Stimulated activated effector memory CD8-positive, alpha-beta T cell treated with anti-CD3 and anti-CD28 coated beads, Interleukin-12 subunit alpha, Interleukin-12 subunit beta, amount 100 ng/mL, for 72 hours (primary cell): ENCODE measurements at regions not wholly inside any gene's neighbourhood (a gene's known extent, or its start where the extent isn't known, plus 50 kb on each side); places are given as distances from the start of the nearest gene placed in this dataset.

ENCODE experiments used
- ATAC-seq: fragments of 150-1000 bp; cut with Tn5 transposase; 2 replicates; pipeline ENCODE4 v1.10.0; 2021
- DNase-seq, 2 donors: peaks; one replicate each; pipeline ENCODE4 v3.0.0; 2021 to 2022; ENCODE audit warnings: low spot score in 2 of 2
- H3K27ac Mint-ChIP-seq: one replicate; pipeline ENCODE4 v1.8.0; 2022; ENCODE audit warnings: mild to moderate bottlenecking, mixed read lengths
- H3K36me3 Mint-ChIP-seq: one replicate; pipeline ENCODE4 v1.8.0; 2022; ENCODE audit warnings: mild to moderate bottlenecking, mixed read lengths
- H3K4me1 Mint-ChIP-seq: one replicate; pipeline ENCODE4 v1.8.0; 2022; ENCODE audit warnings: mixed read lengths
- H3K4me3 Mint-ChIP-seq: one replicate; pipeline ENCODE4 v1.8.0; 2022; ENCODE audit warnings: mild to moderate bottlenecking, mixed read lengths
- H3K9me3 Mint-ChIP-seq: one replicate; pipeline ENCODE4 v1.8.0; 2022; ENCODE audit warnings: mixed read lengths

DNA sequence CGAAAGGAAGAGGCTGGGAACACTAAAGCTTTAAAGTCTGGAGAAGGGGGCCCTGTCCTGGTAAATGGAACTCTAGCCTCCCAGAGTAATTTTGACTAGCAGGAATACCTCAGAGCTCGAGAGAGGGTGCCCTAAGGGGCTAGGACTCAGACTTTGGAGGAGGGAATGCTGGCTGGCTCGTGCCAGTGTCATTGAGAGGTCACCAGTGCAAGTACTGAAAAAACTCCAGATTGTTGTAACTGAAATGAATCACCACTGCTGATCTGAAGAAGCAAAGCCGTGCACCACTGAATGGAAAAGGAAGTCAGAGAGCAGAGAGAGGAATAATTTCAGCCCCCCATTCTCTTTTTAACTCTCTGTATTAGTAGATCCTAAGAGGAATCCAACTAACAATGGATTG lies 690.2 kb downstream of the FAT4 start:
- DNase-seq = no peak
- H3K4me3 Mint-ChIP-seq = no peak overlapping the region
- no peaks in the 10 kb centered on the region for H3K36me3 Mint-ChIP-seq
- no peak overlapping the region for H3K27ac Mint-ChIP-seq
- no peak for ATAC-seq
- H3K9me3 Mint-ChIP-seq = peaks cover 15% of the 10 kb centered on the region
- H3K4me1 Mint-ChIP-seq = no peaks in the 10 kb centered on the region

DNA sequence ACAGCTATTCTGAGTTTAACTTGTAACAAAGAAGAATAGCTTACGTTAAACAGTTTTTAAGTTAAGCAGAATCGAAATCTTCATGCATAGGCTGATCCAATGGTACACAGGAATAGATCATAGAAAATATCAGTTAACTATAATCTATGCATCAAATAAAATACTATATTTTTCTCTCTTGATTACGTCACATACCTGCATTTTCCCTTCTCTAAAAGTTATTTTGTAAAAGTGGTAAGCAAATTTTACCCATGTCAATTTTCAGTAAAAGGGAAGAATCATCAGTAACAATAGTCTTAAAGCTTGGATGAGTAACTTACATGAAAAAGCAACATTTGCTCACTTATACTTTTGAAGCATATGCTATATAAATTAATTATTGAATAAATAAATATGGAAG lies 692.4 kb downstream of the FAT4 start:
- no peak for ATAC-seq
- DNase-seq = no peak
- no peaks in the 10 kb centered on the region for H3K4me1 Mint-ChIP-seq
- no peak overlapping the region for H3K27ac Mint-ChIP-seq
- H3K9me3 Mint-ChIP-seq = peaks cover 19% of the 10 kb centered on the region
- no peaks in the 10 kb centered on the region for H3K36me3 Mint-ChIP-seq
- H3K4me3 Mint-ChIP-seq = no peak overlapping the region

DNA sequence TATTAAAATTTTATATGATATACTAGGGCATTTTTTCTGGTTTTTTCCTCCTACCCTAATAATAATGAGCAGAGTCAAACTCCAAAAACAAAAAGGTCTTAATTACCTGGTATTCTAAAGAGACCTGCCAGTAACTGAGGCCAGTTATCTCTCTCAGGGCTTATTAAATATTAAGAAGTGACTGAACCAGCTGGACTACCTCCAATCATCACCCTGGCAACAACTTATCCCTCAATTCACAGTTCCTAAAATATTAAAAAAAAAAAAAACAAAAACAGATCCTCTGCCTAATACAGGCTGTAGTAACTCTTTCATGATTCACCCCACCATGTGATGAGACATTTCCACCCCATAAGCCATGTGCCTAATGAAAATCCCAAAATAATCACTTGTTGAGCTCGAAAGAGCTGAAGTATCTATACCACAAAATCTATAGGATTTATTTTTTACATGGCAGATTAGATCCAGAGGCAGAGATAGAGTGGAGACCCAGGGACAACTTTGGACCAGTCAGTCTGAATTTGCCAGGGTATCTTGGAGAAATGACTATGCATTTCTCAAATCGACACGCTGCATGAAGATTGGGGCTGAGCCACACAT lies 698.0 kb downstream of the FAT4 start:
- no peak overlapping the region for H3K4me3 Mint-ChIP-seq
- no peaks in the 10 kb centered on the region for H3K36me3 Mint-ChIP-seq
- H3K27ac Mint-ChIP-seq = no peak overlapping the region
- ATAC-seq (no peak), DNase-seq (no peak)
- peaks cover 16% of the 10 kb centered on the region for H3K9me3 Mint-ChIP-seq
- no peaks in the 10 kb centered on the region for H3K4me1 Mint-ChIP-seq

DNA sequence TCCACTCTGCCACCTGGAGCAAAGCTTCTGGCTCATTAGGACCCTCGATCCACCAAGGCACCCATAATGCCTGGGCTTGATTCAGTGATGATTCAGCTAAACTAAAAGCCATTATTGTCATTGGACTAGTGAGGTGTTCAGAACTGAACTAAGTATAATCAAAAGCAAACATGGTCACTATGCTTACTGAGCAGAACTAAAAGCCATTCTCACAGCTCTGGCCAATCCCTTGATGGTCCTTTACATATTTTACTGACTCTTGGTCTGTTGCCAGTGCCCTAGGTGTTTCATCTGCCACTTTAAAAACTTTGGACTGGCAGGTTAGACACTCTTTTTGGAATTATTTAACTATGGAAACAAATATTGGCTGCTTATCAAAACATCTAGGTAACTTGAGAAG lies 703.5 kb downstream of the FAT4 start:
- Mint-ChIP-seq H3K4me1 (no peaks in the 10 kb centered on the region), H3K36me3 (no peaks in the 10 kb centered on the region), H3K4me3 (no peak overlapping the region), H3K27ac (no peak overlapping the region), H3K9me3 (peaks cover 12% of the 10 kb centered on the region)
- ATAC-seq (no peak), DNase-seq (no peak)

DNA sequence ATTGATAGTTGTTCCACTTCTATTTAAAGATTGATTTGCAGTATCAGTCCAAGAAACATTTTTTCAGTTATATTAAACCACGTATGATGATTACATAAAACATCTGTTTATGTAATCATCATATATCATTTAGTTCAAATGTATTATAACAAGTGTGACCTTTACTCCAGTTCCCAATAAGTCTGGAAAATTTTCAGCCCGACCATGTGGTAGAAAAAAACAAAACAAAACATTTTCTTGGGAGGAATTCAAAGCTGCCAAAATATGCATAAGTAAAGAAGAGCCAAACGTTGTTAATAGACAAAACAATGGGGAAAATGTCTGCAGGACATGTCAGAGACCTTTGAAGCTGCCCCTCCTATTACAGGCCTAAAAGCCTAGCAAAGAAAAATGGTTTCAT lies 709.1 kb downstream of the FAT4 start:
- Mint-ChIP-seq H3K4me1 (no peaks in the 10 kb centered on the region), H3K36me3 (no peaks in the 10 kb centered on the region), H3K27ac (no peak overlapping the region), H3K4me3 (no peak overlapping the region), H3K9me3 (peaks cover 6% of the 10 kb centered on the region)
- DNase-seq (no peak), ATAC-seq (no peak)

DNA sequence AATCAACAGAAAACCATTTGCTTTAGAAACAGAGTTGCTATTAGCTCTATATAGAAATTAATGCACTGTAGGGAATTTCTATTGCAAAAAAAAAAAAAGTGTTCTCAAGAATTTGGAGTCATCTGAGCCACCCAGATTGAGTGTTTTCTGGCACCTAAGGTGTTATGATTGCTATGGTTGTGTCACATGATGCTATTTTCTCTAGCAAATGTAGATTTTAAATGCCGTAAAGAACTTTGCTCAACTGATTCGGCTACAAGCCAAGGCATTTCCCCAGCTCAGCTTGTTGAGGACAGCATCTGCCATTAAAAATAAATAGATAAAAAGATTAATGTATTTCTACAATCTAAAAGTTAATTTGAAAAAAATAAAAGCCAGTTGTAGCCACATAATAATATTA lies 712.8 kb downstream of the FAT4 start:
- Mint-ChIP-seq H3K4me3 (no peak overlapping the region), H3K4me1 (no peaks in the 10 kb centered on the region), H3K9me3 (peaks cover 5% of the 10 kb centered on the region), H3K36me3 (no peaks in the 10 kb centered on the region), H3K27ac (no peak overlapping the region)
- no peak for DNase-seq
- ATAC-seq = no peak

DNA sequence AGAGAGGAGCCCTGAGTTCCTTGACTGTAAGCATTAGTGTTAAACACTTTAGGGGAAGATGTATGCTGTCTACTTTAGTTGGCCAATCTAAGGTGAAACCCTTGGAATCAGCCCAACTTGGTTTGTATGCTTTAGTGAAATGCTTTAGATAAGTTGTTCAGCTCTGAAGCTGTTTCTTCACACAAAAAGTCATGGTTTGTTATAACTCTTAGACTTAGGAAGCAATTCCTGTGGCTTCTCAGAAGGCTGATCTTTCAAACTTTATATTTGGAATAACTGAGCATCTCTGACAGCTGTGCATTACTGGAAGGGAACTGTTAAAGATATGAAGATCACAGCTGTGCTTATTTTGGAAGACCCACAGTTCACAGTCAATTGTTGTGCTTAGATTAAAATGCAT lies 714.1 kb downstream of the FAT4 start:
- no peaks in the 10 kb centered on the region for H3K4me1 Mint-ChIP-seq
- DNase-seq (no peak), ATAC-seq (no peak)
- H3K4me3 Mint-ChIP-seq = no peak overlapping the region
- H3K36me3 Mint-ChIP-seq = no peaks in the 10 kb centered on the region
- no peak overlapping the region for H3K27ac Mint-ChIP-seq
- H3K9me3 Mint-ChIP-seq = peaks cover 8% of the 10 kb centered on the region

DNA sequence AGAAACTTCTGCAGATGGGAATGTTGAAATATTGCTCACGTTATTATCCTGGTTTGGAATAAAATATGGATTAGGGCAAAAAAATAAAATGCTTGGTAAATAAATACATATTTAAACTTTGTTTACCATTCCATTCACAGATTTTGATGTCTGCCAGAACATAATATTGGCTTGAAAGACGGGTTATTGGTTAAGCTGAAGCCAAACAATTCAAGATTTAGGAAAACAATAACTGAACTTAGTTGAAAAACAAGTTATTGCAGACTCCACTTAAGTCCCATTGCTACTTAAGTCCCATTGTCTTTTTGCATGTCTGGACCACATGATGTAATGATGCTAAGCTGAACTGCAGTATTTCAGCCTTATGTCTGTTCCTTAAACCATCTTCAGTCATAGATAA lies 722.5 kb downstream of the FAT4 start:
- no peak overlapping the region for H3K4me3 Mint-ChIP-seq
- H3K27ac Mint-ChIP-seq = no peak overlapping the region
- no peaks in the 10 kb centered on the region for H3K4me1 Mint-ChIP-seq
- peaks cover 8% of the 10 kb centered on the region for H3K9me3 Mint-ChIP-seq
- ATAC-seq (no peak), DNase-seq (no peak)
- H3K36me3 Mint-ChIP-seq = no peaks in the 10 kb centered on the region

DNA sequence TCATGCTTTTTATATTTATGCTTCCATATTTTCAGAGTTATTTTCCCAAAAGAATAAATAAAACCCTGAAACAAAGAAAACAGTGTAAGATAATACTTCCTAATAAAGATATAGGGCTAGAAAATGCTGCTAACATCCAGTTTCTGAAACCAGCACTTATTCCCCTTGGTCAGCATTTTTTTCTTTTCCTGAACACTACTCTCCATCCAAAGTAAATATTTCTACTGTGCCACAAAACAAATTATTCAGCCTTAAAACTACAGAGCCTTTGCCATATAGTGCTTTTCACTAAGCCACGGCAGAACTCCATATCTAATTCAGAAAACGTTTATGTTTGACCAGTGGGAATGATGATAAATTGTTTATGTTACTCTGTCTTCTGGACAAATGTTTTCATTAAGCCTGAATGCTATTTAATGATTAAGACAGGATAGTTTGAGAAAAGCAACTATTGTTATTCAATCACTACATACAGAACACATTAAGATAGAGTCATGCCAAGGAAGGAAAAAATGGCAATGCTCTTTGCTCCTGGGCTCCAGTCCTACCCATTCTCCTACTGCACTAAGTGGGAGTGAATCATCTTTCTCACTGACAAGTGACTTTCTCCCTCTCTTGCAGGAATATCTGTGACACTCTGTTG lies 723.9 kb downstream of the FAT4 start:
- no peaks in the 10 kb centered on the region for H3K36me3 Mint-ChIP-seq
- no peak overlapping the region for H3K4me3 Mint-ChIP-seq
- H3K27ac Mint-ChIP-seq = no peak overlapping the region
- ATAC-seq = no peak
- no peak for DNase-seq
- H3K9me3 Mint-ChIP-seq = peaks cover 8% of the 10 kb centered on the region
- H3K4me1 Mint-ChIP-seq = no peaks in the 10 kb centered on the region

DNA sequence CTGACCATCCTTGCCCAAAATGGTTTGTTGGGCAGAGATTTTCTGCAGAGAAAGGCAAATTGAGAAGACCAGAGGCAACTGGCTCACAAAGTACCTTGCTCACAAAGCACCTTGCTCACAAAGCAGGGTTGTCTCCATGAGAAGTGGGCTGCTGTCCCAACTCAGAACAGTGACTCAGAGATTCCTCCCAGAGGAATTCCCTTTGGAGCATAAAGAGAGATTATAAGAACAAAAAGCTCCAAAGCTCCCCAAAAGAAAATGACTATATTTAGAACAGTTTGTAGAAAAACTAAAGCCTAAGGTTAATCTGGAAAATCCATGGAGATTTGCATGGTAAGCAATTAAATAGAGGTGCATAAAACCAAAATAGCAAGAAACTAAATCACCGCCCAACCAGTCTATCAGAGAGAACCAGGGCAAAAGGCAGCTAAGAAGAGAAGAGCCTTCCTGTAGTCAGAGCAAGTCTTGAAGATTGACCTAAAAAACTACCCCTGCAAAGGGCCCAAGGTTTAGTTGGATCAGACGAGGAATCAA lies 731.4 kb downstream of the FAT4 start:
- DNase-seq = no peak
- H3K4me1 Mint-ChIP-seq = no peaks in the 10 kb centered on the region
- no peak for ATAC-seq

DNA sequence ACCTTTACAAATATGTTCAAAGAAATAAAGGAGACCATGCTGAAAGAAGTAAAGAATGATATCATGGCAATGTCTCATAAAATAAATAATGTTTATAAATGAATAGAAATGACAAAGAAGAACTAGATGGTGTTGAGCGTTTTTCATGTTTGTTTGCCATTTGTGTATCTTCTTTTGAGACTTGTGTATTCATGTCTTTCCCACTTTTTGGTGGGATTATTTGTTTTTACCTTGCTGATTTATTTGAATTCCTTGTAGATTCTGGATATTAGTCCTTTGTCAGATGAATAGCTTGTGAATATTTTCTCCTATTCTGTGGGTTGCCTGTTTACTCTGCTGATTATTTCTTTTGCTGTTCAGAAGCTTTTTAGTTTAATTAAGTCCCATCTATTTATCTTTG lies 732.4 kb downstream of the FAT4 start:
- DNase-seq (no peak), ATAC-seq (no peak)
- Mint-ChIP-seq H3K4me1 (no peaks in the 10 kb centered on the region), H3K4me3 (no peak overlapping the region), H3K36me3 (no peaks in the 10 kb centered on the region), H3K27ac (no peak overlapping the region), H3K9me3 (peaks cover 22% of the 10 kb centered on the region)

More for the DNA sequence above, 731.4 kb downstream of the FAT4 start:
- Mint-ChIP-seq H3K9me3 (peaks cover 22% of the 10 kb centered on the region), H3K4me3 (no peak overlapping the region), H3K36me3 (no peaks in the 10 kb centered on the region), H3K27ac (no peak overlapping the region)

DNA sequence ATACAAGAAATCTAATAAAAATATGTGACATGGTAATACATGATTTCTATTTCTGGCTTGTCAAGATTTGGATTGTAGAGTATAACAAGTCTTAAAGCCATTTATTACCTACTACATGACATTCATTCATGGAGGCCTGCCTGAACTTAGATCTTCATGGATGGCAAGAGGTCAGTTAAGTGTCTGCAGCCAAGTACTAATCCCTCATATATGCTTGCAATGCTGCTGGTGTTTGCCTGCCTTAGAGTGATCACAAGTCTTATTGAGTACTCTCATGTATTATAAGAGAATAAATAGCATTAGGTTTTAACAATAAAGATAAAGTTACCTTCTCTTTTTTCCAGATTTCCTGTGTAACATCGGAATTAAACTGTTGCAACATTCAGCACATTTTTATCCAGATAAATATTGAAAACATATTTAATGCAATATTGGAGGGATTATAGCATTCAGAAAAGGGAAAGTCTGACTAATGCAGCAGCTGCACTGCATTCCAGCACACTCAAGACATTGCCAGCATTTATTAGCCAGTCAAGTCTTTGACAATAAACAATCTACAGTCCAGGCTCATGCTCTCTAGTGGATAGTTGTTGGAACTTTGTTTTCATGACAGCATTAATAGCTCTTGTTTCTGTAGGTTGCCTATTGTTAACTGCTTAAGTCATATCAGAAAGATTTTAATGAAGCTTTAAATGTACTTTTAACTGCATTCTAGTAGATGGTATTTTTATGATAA lies 737.1 kb downstream of the FAT4 start:
- Mint-ChIP-seq H3K36me3 (no peaks in the 10 kb centered on the region), H3K9me3 (peaks cover 28% of the 10 kb centered on the region), H3K4me1 (no peaks in the 10 kb centered on the region), H3K27ac (no peak overlapping the region), H3K4me3 (no peak overlapping the region)
- ATAC-seq (no peak), DNase-seq (no peak)

DNA sequence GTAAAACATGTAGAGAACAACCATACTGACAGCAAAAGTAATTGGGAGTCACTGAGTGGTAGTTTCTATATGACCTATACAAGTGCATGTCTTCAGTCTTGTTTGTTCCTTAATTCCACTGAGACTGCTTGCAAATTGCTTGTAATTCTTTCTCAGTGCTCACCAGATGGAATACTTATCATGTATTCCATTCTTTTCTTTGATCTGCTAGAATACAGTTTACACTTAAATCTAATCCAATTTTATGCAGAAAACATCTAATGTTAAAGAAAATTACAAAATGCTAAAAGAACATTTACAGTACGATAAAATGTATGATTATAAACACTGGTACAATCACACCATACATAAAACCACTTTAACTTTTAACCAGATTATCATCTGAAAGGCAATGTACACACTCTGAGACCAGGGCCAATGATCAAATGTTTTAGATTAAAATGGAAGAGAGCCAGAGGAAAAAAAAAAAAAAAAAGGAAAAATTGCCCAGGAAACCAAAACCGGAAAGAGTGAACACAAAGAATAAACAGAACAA lies 741.4 kb downstream of the FAT4 start:
- DNase-seq (no peak), ATAC-seq (no peak)
- Mint-ChIP-seq H3K36me3 (no peaks in the 10 kb centered on the region), H3K4me1 (no peaks in the 10 kb centered on the region), H3K27ac (no peak overlapping the region), H3K4me3 (no peak overlapping the region), H3K9me3 (peaks cover 22% of the 10 kb centered on the region)

DNA sequence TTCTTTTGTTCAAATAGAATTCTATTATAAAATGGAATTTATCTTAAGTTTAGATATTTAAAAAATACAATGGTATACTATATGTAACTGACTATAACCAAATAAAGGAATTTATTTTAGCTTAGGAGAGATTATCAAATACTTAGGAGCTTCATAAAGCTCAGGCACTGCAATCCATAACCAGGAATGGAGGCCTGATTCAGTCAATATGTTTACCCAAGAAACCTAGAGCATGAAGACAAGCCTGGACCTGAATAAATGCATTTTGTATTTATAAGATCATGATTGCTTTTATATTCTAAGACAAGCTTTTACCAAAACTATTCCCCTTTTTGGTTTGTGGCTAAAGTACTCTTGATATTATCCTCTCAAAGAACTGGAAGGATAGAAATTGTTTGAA lies 742.6 kb downstream of the FAT4 start:
- Mint-ChIP-seq H3K27ac (no peak overlapping the region), H3K36me3 (no peaks in the 10 kb centered on the region), H3K4me3 (no peak overlapping the region), H3K9me3 (peaks cover 25% of the 10 kb centered on the region), H3K4me1 (no peaks in the 10 kb centered on the region)
- DNase-seq (no peak), ATAC-seq (no peak)

DNA sequence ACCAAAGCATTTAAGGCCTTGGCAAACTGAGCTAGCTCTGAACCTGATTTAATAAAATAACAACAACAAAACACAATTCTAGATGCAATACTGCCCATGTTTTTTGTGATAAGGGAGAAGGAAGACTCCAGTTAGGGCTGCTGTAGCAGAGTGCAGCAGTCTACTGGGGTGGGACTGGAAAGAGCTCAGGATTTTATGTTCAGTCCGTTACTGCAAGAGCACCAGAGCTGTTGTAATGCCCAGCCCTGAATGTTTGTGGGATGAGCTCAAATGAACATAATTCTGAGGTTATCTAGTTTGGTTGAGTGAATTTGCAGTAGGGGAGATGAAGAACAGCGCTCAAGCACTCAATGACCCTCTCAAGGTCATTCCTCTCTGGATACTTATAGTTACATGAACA lies 743.8 kb downstream of the FAT4 start:
- Mint-ChIP-seq H3K27ac (no peak overlapping the region), H3K4me1 (no peaks in the 10 kb centered on the region), H3K9me3 (peaks cover 28% of the 10 kb centered on the region), H3K4me3 (no peak overlapping the region), H3K36me3 (no peaks in the 10 kb centered on the region)
- DNase-seq = no peak
- no peak for ATAC-seq

DNA sequence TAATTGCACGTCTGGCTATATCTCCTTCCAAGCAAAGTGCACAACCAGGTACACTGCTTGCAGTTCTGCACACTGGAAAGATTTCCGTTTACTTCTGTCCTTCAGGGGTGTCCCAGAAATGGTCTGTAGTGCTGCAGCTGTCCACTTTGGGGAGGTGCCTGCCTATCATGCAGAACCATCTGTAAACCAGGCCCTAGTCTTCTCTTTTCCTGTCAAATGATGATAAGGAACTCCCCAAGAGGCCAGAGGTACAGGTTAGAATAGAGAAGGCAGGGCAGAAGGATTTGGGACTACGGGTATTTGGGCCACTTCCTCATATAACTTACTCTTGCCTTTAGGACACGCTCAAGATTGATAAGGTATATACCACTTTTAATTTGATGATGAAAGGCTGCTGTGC lies 746.9 kb downstream of the FAT4 start:
- DNase-seq = no peak
- no peak overlapping the region for H3K27ac Mint-ChIP-seq
- peaks cover 22% of the 10 kb centered on the region for H3K9me3 Mint-ChIP-seq
- no peaks in the 10 kb centered on the region for H3K36me3 Mint-ChIP-seq
- H3K4me1 Mint-ChIP-seq = no peaks in the 10 kb centered on the region
- no peak for ATAC-seq
- H3K4me3 Mint-ChIP-seq = no peak overlapping the region
